HCT116 (cell line): ENCODE measurements at regions not wholly inside any gene's neighbourhood (a gene's known extent, or its start where the extent isn't known, plus 50 kb on each side); places are given as distances from the start of the nearest gene placed in this dataset.
"Not testable (repeated sequence)": the region's sequence is repeated elsewhere in the genome, so short reads cannot be mapped to it uniquely, and the experiment has no call there.

Experiments used
- ATAC-seq: fragments of 200-7000 bp; cut with Tn5 transposase; 2 replicates; pipeline ENCODE4 v1.9.1; 2020; ENCODE audit warnings: mild to moderate bottlenecking, moderate library complexity
- BruUV-seq: library from RNA; stranded (reverse); fragments of 400-500 nt; replicated peaks from 2 replicates; lab custom pipeline; 2021; lab: Mats Ljungman, UMichigan
- CTCF ChIA-PET: fragments of 300-600 bp; sonication (Branson Sonifier 250); formaldehyde crosslinking; loops from one replicate; lab custom pipeline; 2021; ENCODE audit warnings: antibody characterized with exemption; lab: Charles Lee
- POLR2A ChIA-PET: fragments of 300-600, 350-600 bp; sonication (Branson Sonifier 250); formaldehyde crosslinking; loops from one replicate; lab custom pipeline; 2021; ENCODE audit warnings: antibody characterized with exemption; lab: Charles Lee
- RAD21 ChIA-PET, 2 experiments: fragments of 300-600 bp; sonication (Branson Sonifier 250); formaldehyde crosslinking; loops; one replicate each; lab custom pipeline; 2023; ENCODE audit warnings: low total read pairs in 2 of 2; ENCODE audit not compliant: uncharacterized antibody in 2 of 2, unreplicated experiment in 2 of 2, low non-redundant PET in 1 of 2; lab: Charles Lee
- DNase-seq: peaks from one replicate; pipeline ENCODE4 v3.0.0-alpha.2; 2010; ENCODE audit warnings: low read depth, low spot score
- H2AFZ ChIP-seq: fragments of 200-600 bp; shearing (Covaris generic), sonication (generic); 2 replicates; pipeline ENCODE4 v1.6.1; 2017; ENCODE audit warnings: low read depth, mixed run types, mixed read lengths, antibody characterized with exemption, low read length; ENCODE audit not compliant: poor library complexity, severe bottlenecking
- H3K27ac ChIP-seq: 2 replicates; pipeline ENCODE4 v1.5.1; 2012; ENCODE audit warnings: low read depth, low read length
- H3K27me3 ChIP-seq: fragments of 200-600 bp; sonication (generic); 2 replicates; pipeline ENCODE4 v1.6.1; 2016; ENCODE audit warnings: mixed run types, low read length, mixed read lengths; ENCODE audit not compliant: insufficient read depth
- H3K36me3 ChIP-seq, 2 experiments: fragments of 200-500 bp in 1 of 2; fragments of 200-600 bp in 1 of 2; sonication (Bioruptor generic) in 1 of 2; sonication (generic) in 1 of 2; 2 replicates each; pipeline versions ENCODE4 v1.5.1 to v1.6.1; 2014 to 2016; ENCODE audit warnings: low read length in 2 of 2, inconsistent platforms in 1 of 2, mixed read lengths in 1 of 2, mixed run types in 1 of 2; ENCODE audit not compliant: insufficient read depth in 2 of 2, control insufficient read depth in 1 of 2
- H3K4me1 ChIP-seq, 2 experiments: fragments of 200-600 bp in 1 of 2; sonication (generic) in 1 of 2; 2 replicates each; pipeline versions ENCODE4 v1.5.1 to v1.6.1; 2012 to 2017; ENCODE audit warnings: low read length in 2 of 2, inconsistent platforms in 1 of 2, mild to moderate bottlenecking in 1 of 2, mixed read lengths in 1 of 2, mixed run types in 1 of 2, moderate library complexity in 1 of 2; ENCODE audit not compliant: insufficient read depth in 2 of 2, control insufficient read depth in 1 of 2
- H3K4me2 ChIP-seq: fragments of 200-600 bp; sonication (generic); 2 replicates; pipeline ENCODE4 v1.6.1; 2017; ENCODE audit warnings: mixed run types, low read length, mixed read lengths
- H3K4me3 ChIP-seq, 2 experiments: fragments of 200-600 bp in 1 of 2; sonication (generic) in 1 of 2; replicated peaks in 1 of 2; 2 replicates each; pipeline ENCODE4 v1.5.1; 2011 to 2016; ENCODE audit warnings: low read length in 2 of 2, control low read depth in 1 of 2, low read depth in 1 of 2, mild to moderate bottlenecking in 1 of 2, mixed read lengths in 1 of 2, mixed run types in 1 of 2
- H3K79me2 ChIP-seq: fragments of 200-600 bp; sonication (generic); 2 replicates; pipeline ENCODE4 v1.6.1; 2017; ENCODE audit warnings: mild to moderate bottlenecking, mixed run types, low read length, moderate library complexity, mixed read lengths; ENCODE audit not compliant: insufficient read depth
- H3K9ac ChIP-seq: fragments of 200-600 bp; sonication (generic); 2 replicates; pipeline ENCODE4 v1.6.1; 2016; ENCODE audit warnings: low read length, mixed read lengths
- H3K9me2 ChIP-seq: fragments of 200-600 bp; sonication (generic), shearing (Covaris generic); 2 replicates; pipeline ENCODE4 v1.6.1; 2017; ENCODE audit warnings: mixed run types, mild to moderate bottlenecking, moderate library complexity; ENCODE audit not compliant: insufficient read depth
- H3K9me3 ChIP-seq, 2 experiments: fragments of 200-500 bp in 1 of 2; fragments of 200-600 bp in 1 of 2; sonication (Bioruptor generic) in 1 of 2; sonication (generic) in 1 of 2; 2 replicates each; pipeline ENCODE4 v1.6.1; 2014 to 2017; ENCODE audit warnings: low read length in 2 of 2, mixed read lengths in 2 of 2, inconsistent platforms in 1 of 2, low read depth in 1 of 2, mild to moderate bottlenecking in 1 of 2, mixed run types in 1 of 2, moderate library complexity in 1 of 2; ENCODE audit not compliant: control insufficient read depth in 1 of 2, insufficient read depth in 1 of 2
- H4K20me1 ChIP-seq: fragments of 200-600 bp; sonication (generic), shearing (Covaris generic); 2 replicates; pipeline ENCODE4 v1.6.1; 2017; ENCODE audit warnings: mixed run types, mild to moderate bottlenecking, moderate library complexity; ENCODE audit not compliant: insufficient read depth
- intact Hi-C: fragments of 100-400 bp; cut with micrococcal nuclease; formaldehyde crosslinking; loops from 2 replicates; pipeline ENCODE4 v1.10.0; 2022

- H3K79me2 ChIP-seq, CTCF ChIA-PET, H3K4me2 ChIP-seq, H4K20me1 ChIP-seq, POLR2A ChIA-PET, BruUV-seq, H3K9me3 ChIP-seq, H3K27ac ChIP-seq, ATAC-seq, H2AFZ ChIP-seq, RAD21 ChIA-PET, H3K9me2 ChIP-seq, H3K4me1 ChIP-seq, DNase-seq, H3K9ac ChIP-seq, H3K27me3 ChIP-seq, H3K36me3 ChIP-seq, intact Hi-C loops, H3K4me3 ChIP-seq: not testable (repeated sequence)
Measured at GRCh38 chr1:148211191-148211590, 59.1 kb upstream of the NBPF11 start.

GRCh38 chr1:148210624-148211023 is 58.5 kb upstream of the NBPF11 start:
- H3K27me3 ChIP-seq, CTCF ChIA-PET, DNase-seq, ATAC-seq, H3K4me1 ChIP-seq, BruUV-seq, H3K27ac ChIP-seq, H3K4me2 ChIP-seq, POLR2A ChIA-PET, intact Hi-C loops, H2AFZ ChIP-seq, H3K9me2 ChIP-seq, RAD21 ChIA-PET, H3K36me3 ChIP-seq, H3K79me2 ChIP-seq, H3K9ac ChIP-seq, H4K20me1 ChIP-seq, H3K9me3 ChIP-seq, H3K4me3 ChIP-seq: not testable (repeated sequence)

- intact Hi-C loops, H3K36me3 ChIP-seq, H4K20me1 ChIP-seq, H2AFZ ChIP-seq, H3K9me3 ChIP-seq, H3K4me3 ChIP-seq, RAD21 ChIA-PET, CTCF ChIA-PET, H3K4me2 ChIP-seq, DNase-seq, H3K9ac ChIP-seq, H3K4me1 ChIP-seq, H3K9me2 ChIP-seq, ATAC-seq, H3K79me2 ChIP-seq, H3K27me3 ChIP-seq, H3K27ac ChIP-seq, BruUV-seq, POLR2A ChIA-PET: not testable (repeated sequence)
Measured at GRCh38 chr1:148210166-148210565, 58.1 kb upstream of the NBPF11 start.

GRCh38 chr1:148202013-148202412 is 49.9 kb upstream of the NBPF11 start:
- H3K79me2 ChIP-seq, CTCF ChIA-PET, H4K20me1 ChIP-seq, DNase-seq, H3K4me2 ChIP-seq, H3K9ac ChIP-seq, H2AFZ ChIP-seq, H3K9me3 ChIP-seq, RAD21 ChIA-PET, BruUV-seq, H3K9me2 ChIP-seq, H3K27me3 ChIP-seq, H3K36me3 ChIP-seq, H3K4me3 ChIP-seq, ATAC-seq, H3K4me1 ChIP-seq, H3K27ac ChIP-seq, POLR2A ChIA-PET, intact Hi-C loops: not testable (repeated sequence)
